HFF-Myc (cell line): ENCODE measurements at regions not wholly inside any gene's neighbourhood (a gene's known extent, or its start where the extent isn't known, plus 50 kb on each side); places are given as distances from the start of the nearest gene placed in this dataset.

Experiments
- DNase-seq: peaks from one replicate; pipeline ENCODE4 v3.0.0-alpha.2; 2011; ENCODE audit warnings: low read depth; ENCODE audit errors: extremely low read depth
- H3K4me3 ChIP-seq: replicated peaks from 2 replicates; pipeline ENCODE4 v1.5.1; 2011; ENCODE audit warnings: low read depth, mild to moderate bottlenecking, control low read depth, low read length
- TF ChIP-seq, protein P1 (sequence below): IDR thresholded peaks from 2 replicates; pipeline ENCODE4 v1.5.1; 2012; ENCODE audit warnings: mild to moderate bottlenecking, low read depth, low read length, control low read depth; ENCODE audit errors: missing control alignments

DNA sequence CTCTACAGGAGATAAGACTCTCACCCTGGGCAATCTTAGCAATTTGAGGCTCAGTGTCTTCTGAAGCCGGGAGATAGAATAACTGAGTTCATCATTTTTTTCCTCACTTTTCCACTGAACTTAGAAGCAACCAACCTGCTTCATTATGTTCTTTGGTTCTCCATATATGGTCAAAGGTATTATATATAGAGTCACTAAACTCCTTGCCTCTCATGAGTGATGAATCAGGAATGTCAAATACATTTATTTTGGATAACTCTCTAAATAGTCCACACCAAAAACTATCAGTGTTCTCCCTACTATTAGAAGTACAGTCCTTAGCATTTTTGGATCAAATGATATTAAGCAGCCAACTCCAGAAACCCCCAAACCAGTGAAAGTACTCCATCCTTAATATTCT is 421.5 kb upstream of the EPHA5 start:
- no peak overlapping the region for H3K4me3 ChIP-seq
- TF ChIP-seq, protein P1, sequence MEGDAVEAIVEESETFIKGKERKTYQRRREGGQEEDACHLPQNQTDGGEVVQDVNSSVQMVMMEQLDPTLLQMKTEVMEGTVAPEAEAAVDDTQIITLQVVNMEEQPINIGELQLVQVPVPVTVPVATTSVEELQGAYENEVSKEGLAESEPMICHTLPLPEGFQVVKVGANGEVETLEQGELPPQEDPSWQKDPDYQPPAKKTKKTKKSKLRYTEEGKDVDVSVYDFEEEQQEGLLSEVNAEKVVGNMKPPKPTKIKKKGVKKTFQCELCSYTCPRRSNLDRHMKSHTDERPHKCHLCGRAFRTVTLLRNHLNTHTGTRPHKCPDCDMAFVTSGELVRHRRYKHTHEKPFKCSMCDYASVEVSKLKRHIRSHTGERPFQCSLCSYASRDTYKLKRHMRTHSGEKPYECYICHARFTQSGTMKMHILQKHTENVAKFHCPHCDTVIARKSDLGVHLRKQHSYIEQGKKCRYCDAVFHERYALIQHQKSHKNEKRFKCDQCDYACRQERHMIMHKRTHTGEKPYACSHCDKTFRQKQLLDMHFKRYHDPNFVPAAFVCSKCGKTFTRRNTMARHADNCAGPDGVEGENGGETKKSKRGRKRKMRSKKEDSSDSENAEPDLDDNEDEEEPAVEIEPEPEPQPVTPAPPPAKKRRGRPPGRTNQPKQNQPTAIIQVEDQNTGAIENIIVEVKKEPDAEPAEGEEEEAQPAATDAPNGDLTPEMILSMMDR: no peak
- DNase-seq: no peak

DNA sequence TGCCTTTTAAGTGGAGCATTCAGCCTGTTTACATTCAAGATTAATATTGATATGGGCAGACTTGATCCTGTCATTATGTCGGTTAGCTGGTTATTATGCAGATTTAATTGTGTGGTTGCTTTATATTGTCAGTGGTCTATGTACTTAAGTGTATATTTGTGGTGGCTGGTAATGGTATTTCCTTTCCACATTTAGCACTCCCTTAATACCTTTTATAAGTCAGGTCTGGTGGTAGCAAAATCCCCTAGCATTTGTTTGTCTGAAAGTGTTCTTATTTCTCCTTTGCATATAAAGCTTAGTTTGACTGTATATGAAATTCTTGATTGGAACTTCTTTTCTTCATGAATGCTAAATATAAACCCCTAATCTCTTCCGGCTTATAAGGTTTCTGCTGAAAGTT is 403.7 kb upstream of the EPHA5 start:
- DNase-seq: no peak
- no peak overlapping the region for H3K4me3 ChIP-seq
- TF ChIP-seq, protein P1: no peak

DNA sequence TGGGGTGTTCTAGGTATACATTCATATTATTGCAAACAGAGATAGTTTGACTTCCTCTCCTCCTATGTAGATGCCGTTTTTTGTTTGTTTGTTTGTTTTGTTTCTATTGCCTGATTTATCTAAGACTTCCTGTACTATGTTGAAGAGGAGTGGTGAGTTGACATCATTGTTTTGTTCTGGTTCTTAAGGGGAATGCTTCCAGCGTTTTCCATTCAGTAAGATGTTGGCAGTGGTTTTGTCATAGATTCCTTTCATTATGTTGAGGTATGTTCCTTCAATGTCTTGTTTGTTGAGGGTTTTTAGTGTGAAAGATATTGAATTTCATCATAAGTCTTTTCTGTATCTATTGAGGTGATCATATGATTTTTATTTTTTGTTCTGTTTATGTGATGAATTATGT is 401.6 kb upstream of the EPHA5 start:
- TF ChIP-seq, protein P1: no peak
- DNase-seq: no peak
- H3K4me3 ChIP-seq: no peak overlapping the region

DNA sequence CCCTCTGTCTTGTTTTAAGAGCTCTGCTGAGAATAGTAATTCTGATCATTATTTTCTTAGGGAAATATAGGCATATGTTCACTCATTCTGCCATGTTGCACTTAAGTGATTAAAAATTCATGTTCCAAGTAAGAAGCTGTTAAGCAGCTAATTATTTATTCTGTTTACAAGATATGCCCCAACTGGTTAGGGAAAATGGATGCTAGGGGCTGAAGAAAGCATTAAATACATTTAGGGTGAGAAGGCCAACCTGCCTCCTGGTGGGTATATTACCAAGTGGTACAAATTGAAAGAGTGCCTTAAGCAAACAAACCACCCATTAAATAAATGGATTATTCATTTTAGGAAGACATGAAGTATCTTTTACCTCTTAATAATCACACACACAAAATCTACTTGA is 392.6 kb upstream of the EPHA5 start:
- TF ChIP-seq, protein P1: no peak
- no peak for DNase-seq
- no peak overlapping the region for H3K4me3 ChIP-seq

DNA sequence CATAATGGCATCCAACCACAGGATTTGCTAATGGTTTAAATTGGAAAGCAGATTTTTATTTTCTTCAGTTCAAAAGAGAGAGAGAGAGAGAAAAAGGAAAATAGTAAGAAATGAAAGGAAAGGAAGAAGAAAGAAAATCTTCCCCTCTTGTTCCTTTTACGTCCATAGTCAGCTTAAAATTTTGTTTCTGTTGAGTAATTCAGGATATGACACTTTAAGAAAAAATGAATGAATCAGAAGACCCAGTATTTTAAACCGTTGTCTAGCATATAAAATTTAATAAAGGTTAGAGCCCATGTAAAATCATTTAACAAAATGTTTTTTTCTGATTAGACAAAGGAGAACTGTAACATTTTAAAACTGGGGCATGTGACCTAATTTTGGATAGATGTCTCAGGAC is 391.8 kb upstream of the EPHA5 start:
- TF ChIP-seq, protein P1: no peak
- DNase-seq: no peak
- H3K4me3 ChIP-seq: no peak overlapping the region

DNA sequence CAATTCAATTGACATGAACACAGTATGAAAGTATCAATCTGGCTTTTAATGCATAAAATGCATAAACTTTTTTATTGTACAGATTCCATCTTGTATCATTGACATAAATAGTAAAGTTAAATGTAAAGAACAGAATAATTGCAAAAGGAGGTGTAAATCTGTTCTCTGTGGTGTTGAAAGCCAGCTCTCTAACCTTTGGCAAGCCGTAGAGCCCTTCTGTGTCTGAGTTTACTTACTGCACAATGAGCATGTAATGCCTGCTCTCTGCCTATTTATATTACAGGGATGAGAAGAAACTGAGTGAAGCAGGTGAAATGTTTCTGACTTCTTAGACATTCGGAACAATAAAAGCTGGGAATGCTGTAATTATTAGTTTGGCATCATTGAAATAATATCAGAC is 389.3 kb upstream of the EPHA5 start:
- no peak for DNase-seq
- TF ChIP-seq, protein P1: no peak
- H3K4me3 ChIP-seq: no peak overlapping the region

DNA sequence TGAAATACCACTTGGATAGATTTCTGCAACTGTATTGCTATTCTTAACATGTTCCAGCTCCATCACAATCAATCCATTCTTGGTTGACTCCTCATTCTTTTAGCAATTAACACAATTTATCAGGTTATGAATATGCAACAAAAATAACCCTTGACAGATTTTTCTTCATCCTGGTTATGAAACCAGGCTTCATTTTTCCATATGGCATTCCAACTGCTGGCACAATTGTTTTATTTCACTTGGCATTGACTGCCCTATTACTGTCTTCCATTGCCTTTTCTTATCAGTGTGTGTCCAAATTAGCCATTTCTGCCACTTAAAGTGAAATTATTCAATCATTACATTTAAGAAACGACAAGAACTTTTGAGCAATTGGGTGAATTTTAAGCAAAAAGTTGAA is 388.8 kb upstream of the EPHA5 start:
- H3K4me3 ChIP-seq: no peak overlapping the region
- DNase-seq: no peak
- TF ChIP-seq, protein P1: no peak
